Testis (tissue), 2 donors: ENCODE measurements at regions not wholly inside any gene's neighbourhood (a gene's known extent, or its start where the extent isn't known, plus 50 kb on each side); places are given as distances from the start of the nearest gene placed in this dataset.

Experiments used
- DNase-seq: peaks from one replicate; pipeline ENCODE4 v3.0.0-alpha.2; 2019
- H3K27ac ChIP-seq, 2 donors: fragments of 200-600 bp; sonication (generic); one replicate each; pipeline ENCODE4 v1.5.1; 2019
- H3K27me3 ChIP-seq: fragments of 200-600 bp; sonication (generic); one replicate; pipeline ENCODE4 v1.5.1; 2019
- H3K36me3 ChIP-seq: fragments of 200-600 bp; sonication (generic); one replicate; pipeline ENCODE4 v1.5.1; 2017; ENCODE audit warnings: low read depth; ENCODE audit errors: missing control alignments
- H3K4me1 ChIP-seq: fragments of 200-600 bp; sonication (generic); one replicate; pipeline ENCODE4 v1.5.1; 2019
- H3K4me3 ChIP-seq, 2 donors: fragments of 200-600 bp; sonication (generic); one replicate each; pipeline ENCODE4 v1.5.1; 2017 to 2019
- H3K9me3 ChIP-seq: fragments of 200-600 bp; sonication (generic); one replicate; pipeline ENCODE4 v1.5.1; 2017
- CTCF ChIP-seq, 3 experiments: fragments of 450-650 bp in 2 of 3; fragments of 200-600 bp in 1 of 3; sonication (generic) in 1 of 3; IDR thresholded peaks; one replicate each; pipeline ENCODE4 v1.5.1; 2016 to 2019; ENCODE audit warnings: antibody characterized with exemption in 3 of 3, mild to moderate bottlenecking in 2 of 3, moderate library complexity in 1 of 3
- POLR2A ChIP-seq: fragments of 450-650 bp; IDR thresholded peaks from one replicate; pipeline ENCODE4 v1.6.1; 2017; ENCODE audit warnings: antibody characterized with exemption, mild to moderate bottlenecking, moderate library complexity
- WGBS, 2 donors: methylation state at CpG; one replicate each; pipeline ENCODE4 v1.1.5; 2018; 5-methylcytosine and 5-hydroxymethylcytosine counted together
- intact Hi-C: fragments of 100-400 bp; cut with DNase I; formaldehyde crosslinking; loops from one replicate; pipeline ENCODE4 v1.15.1; 2023; ENCODE audit warnings: low total_unique reads

- Histone ChIP-seq H3K27me3 (no peaks in the 10 kb centered on the region), H3K9me3 (no peaks in the 10 kb centered on the region), H3K27ac (no peak overlapping the region), H3K4me1 (peaks cover 18% of the 10 kb centered on the region), H3K4me3 (no peak overlapping the region), H3K36me3 (no peaks in the 10 kb centered on the region)
- WGBS, 2 donors: 90 to 100% methylated on average over 1 of the region's 1 CpG
- intact Hi-C loops: no loop called here
- DNase-seq: no peak
- TF ChIP-seq CTCF (IDR thresholded peaks at IDR 0.05) (no peak), POLR2A (no peak)
These were observed 341.3 kb downstream of the AASDHPPT start for GRCh38 chr11:106418791-106419190.

GRCh38 chr11:106420048-106420665 is 342.7 kb downstream of the AASDHPPT start:
- H3K4me1 ChIP-seq: peaks cover 18% of the 10 kb centered on the region
- H3K27me3 ChIP-seq: no peaks in the 10 kb centered on the region
- H3K9me3 ChIP-seq: no peaks in the 10 kb centered on the region
- peak overlapping the region in 1 of 2 donors; percentile 16 for H3K27ac ChIP-seq
- intact Hi-C loops: no loop called here
- 44 to 51% methylated on average over 2 of the region's 2 CpGs for WGBS, 2 donors
- H3K36me3 ChIP-seq: no peaks in the 10 kb centered on the region
- no peak for TF ChIP-seq POLR2A
- no peak for TF ChIP-seq CTCF (IDR thresholded peaks at IDR 0.05)
- H3K4me3 ChIP-seq: no peak overlapping the region
- no peak for DNase-seq

GRCh38 chr11:106420686-106421085 is 343.2 kb downstream of the AASDHPPT start:
- Histone ChIP-seq H3K27me3 (no peaks in the 10 kb centered on the region), H3K9me3 (no peaks in the 10 kb centered on the region), H3K4me1 (peaks cover 18% of the 10 kb centered on the region), H3K27ac (peak overlapping the region in 1 of 2 donors; percentile 16), H3K4me3 (no peak overlapping the region), H3K36me3 (no peaks in the 10 kb centered on the region)
- intact Hi-C loops: no loop called here
- no peak for DNase-seq
- TF ChIP-seq CTCF (IDR thresholded peaks at IDR 0.05) (no peak), POLR2A (no peak)

- 50% methylated on average over 1 of the region's 1 CpG for WGBS, 2 donors
- TF ChIP-seq CTCF (IDR thresholded peaks at IDR 0.05) (no peak), POLR2A (no peak)
These were observed 344.3 kb downstream of the AASDHPPT start for GRCh38 chr11:106421676-106422292.

GRCh38 chr11:106422583-106422982 is 345.1 kb downstream of the AASDHPPT start:
- H3K27ac ChIP-seq: no peak overlapping the region
- TF ChIP-seq POLR2A (no peak), CTCF (IDR thresholded peaks at IDR 0.05) (no peak)
- no peaks in the 10 kb centered on the region for H3K36me3 ChIP-seq
- no peak for DNase-seq
- H3K9me3 ChIP-seq: no peaks in the 10 kb centered on the region
- H3K4me3 ChIP-seq: no peak overlapping the region
- no peaks in the 10 kb centered on the region for H3K27me3 ChIP-seq
- peaks cover 18% of the 10 kb centered on the region for H3K4me1 ChIP-seq
- intact Hi-C loops: no loop called here
- WGBS, 2 donors: 92 to 94% methylated on average over 3 of the region's 3 CpGs

More at GRCh38 chr11:106421676-106422292, 344.3 kb downstream of the AASDHPPT start:
- Histone ChIP-seq H3K27me3 (no peaks in the 10 kb centered on the region), H3K9me3 (no peaks in the 10 kb centered on the region), H3K27ac (no peak overlapping the region), H3K4me1 (peaks cover 18% of the 10 kb centered on the region), H3K4me3 (no peak overlapping the region), H3K36me3 (no peaks in the 10 kb centered on the region)
- no peak for DNase-seq
- intact Hi-C loops: no loop called here
